Left lung (tissue), 4 donors: ENCODE measurements at regions not wholly inside any gene's neighbourhood (a gene's known extent, or its start where the extent isn't known, plus 50 kb on each side); places are given as distances from the start of the nearest gene placed in this dataset.

Experiments used
- ATAC-seq: fragments of 200-7000 bp; cut with Tn5 transposase; one replicate; pipeline ENCODE4 v1.9.1; 2020; ENCODE audit warnings: moderate library complexity
- DNase-seq, 4 donors: peaks; one replicate each; pipeline ENCODE4 v3.0.0-alpha.2; 2013 to 2020
- H3K27ac ChIP-seq, 2 donors: fragments of 200-600 bp; sonication (generic) in 1 of 2; one replicate each; pipeline versions ENCODE4 v1.5.0 to v1.8.0; 2020 to 2021
- H3K27me3 ChIP-seq, 2 donors: fragments of 200-600 bp; sonication (generic) in 1 of 2; one replicate each; pipeline versions ENCODE4 v1.5.0 to v1.8.0; 2020 to 2021
- H3K36me3 ChIP-seq, 2 donors: fragments of 200-600 bp; sonication (generic) in 1 of 2; one replicate each; pipeline versions ENCODE4 v1.5.0 to v1.8.0; 2020 to 2021
- H3K4me1 ChIP-seq, 2 donors: fragments of 200-600 bp; one replicate each; pipeline ENCODE4 v1.8.0; 2021
- H3K4me3 ChIP-seq, 2 donors: fragments of 200-600 bp; sonication (generic) in 1 of 2; one replicate each; pipeline versions ENCODE4 v1.5.0 to v1.8.0; 2020 to 2021; ENCODE audit warnings: mild to moderate bottlenecking in 1 of 2
- H3K9me3 ChIP-seq, 2 donors: fragments of 200-600 bp; sonication (generic) in 1 of 2; one replicate each; pipeline versions ENCODE4 v1.5.0 to v1.8.0; 2020 to 2021
- intact Hi-C, 2 donors: fragments of 100-400 bp; cut with DNase I; formaldehyde crosslinking; loops; one replicate each; pipeline versions ENCODE4 v1.11.2 to v1.14.2; 2022
- TF ChIP-seq, protein P1 (sequence below), 2 donors: fragments of 200-600 bp; sonication (generic) in 1 of 2; IDR thresholded peaks; one replicate each; pipeline versions ENCODE4 v1.5.0 to v1.8.0; 2021; ENCODE audit warnings: antibody characterized with exemption in 2 of 2
- donor health status: DM: no; HTN: yes; CAD: no.
- donor health status: DM: no; HTN: no; CAD: no.

DNA sequence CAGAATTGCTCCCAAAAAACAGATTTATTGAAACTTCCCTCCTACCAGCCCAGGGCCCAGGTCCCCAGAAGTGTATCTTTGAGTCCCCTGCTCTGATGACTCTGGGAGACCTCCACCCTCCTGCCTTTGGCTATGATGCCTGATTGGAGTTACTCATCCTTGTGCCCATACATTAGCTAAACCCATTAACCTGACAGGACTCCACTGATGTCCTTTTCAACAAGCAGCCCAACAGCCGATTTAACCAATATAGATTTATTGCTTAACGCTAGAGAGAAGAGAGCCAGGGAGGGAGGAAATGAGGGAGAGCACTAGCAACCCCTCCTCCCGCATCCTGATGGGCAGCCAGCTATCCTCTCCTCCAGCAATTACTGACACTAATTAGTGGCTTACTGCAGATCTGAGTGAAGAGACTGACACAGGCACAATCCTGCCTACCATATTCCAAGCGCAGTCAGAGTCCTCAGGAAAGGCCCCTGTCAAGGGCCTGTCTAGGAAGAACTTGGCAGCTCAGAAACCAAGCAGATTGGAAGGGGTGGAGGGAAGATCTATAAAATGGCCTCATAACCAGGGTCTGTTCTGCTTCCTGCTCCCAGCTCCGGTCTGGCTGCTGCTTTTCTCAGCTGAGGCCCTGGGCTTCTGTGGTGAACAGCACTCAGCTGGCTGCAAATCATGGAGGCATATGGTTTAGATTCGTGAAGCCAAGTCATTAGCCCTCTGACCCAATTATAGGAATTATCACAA is 484.5 kb upstream of the DAB1 start:
- no peaks in the 10 kb centered on the region for H3K36me3 ChIP-seq
- H3K4me1 ChIP-seq = no peaks in the 10 kb centered on the region
- H3K27ac ChIP-seq = no peak overlapping the region
- DNase-seq (peak in 2 of 4 donors; percentile 14 to 43), ATAC-seq (no peak)
- TF ChIP-seq, protein P1, sequence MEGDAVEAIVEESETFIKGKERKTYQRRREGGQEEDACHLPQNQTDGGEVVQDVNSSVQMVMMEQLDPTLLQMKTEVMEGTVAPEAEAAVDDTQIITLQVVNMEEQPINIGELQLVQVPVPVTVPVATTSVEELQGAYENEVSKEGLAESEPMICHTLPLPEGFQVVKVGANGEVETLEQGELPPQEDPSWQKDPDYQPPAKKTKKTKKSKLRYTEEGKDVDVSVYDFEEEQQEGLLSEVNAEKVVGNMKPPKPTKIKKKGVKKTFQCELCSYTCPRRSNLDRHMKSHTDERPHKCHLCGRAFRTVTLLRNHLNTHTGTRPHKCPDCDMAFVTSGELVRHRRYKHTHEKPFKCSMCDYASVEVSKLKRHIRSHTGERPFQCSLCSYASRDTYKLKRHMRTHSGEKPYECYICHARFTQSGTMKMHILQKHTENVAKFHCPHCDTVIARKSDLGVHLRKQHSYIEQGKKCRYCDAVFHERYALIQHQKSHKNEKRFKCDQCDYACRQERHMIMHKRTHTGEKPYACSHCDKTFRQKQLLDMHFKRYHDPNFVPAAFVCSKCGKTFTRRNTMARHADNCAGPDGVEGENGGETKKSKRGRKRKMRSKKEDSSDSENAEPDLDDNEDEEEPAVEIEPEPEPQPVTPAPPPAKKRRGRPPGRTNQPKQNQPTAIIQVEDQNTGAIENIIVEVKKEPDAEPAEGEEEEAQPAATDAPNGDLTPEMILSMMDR (IDR thresholded peaks at IDR 0.05) = no peak
- H3K27me3 ChIP-seq = no peaks in the 10 kb centered on the region
- no peak overlapping the region for H3K4me3 ChIP-seq
- H3K9me3 ChIP-seq = no peaks in the 10 kb centered on the region
- intact Hi-C loops = no loop called here

DNA sequence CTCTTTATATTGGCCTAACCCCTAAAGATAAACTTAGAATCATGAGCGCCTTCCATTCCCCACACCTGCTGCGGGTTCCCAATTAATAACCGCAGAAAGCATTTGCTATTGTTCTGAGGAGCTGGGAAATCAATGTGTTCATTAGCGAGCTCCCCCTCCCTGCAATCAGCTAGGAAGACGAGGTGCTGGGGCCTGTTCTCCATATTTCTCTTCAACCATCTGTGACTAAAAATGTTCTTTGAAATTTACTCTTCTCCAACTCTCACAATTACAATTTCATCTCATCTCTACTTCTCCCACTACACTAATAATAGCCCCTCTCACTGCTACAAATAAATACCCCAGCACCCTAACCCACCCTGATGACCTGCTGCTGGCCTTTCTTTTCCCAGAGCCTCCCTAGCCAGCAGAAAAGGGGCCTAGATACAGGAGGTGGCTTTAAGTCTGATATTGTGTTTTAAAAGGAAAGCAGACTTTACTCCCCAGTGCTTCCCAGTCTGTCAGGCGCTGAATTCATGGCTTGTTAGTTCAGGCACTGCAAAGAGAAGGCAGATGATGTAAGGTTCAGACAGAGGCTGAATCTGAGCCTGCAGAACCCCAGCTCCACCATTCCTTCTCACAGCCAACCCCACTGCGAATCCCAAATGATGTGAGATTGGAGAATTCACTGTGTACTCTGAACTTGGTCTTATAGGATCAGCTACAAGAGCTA is 477.5 kb upstream of the DAB1 start:
- DNase-seq (no peak), ATAC-seq (no peak)
- TF ChIP-seq, protein P1 (IDR thresholded peaks at IDR 0.05) = no peak
- Histone ChIP-seq H3K36me3 (no peaks in the 10 kb centered on the region), H3K27ac (no peak overlapping the region), H3K4me3 (no peak overlapping the region), H3K27me3 (no peaks in the 10 kb centered on the region), H3K9me3 (no peaks in the 10 kb centered on the region), H3K4me1 (no peaks in the 10 kb centered on the region)
- intact Hi-C loops = no loop called here

DNA sequence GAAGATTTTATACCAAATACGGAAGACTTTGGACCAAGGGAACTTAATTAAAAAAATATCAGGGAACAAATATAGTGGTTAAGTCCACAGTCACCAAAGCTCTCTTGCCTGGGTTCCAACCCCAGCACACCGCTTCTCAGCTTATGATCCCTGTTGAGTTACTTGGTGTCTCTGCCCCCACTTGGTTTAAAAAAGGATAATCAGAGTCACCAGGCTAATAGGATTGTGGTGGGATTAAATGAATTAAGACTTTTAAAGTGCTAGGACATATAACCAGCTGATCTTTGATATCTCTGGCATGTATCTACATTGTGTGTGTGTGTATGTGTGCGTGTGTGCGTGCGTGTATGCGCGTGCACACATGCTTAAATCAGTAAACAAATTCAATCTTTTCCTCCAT is 474.7 kb upstream of the DAB1 start:
- intact Hi-C loops = no loop called here

GRCh38 chr1:57897581-57897980 is 473.7 kb upstream of the DAB1 start:
- TF ChIP-seq, protein P1 (IDR thresholded peaks at IDR 0.05) = no peak
- Histone ChIP-seq H3K36me3 (no peaks in the 10 kb centered on the region), H3K9me3 (no peaks in the 10 kb centered on the region), H3K4me3 (no peak overlapping the region), H3K4me1 (no peaks in the 10 kb centered on the region), H3K27ac (no peak overlapping the region), H3K27me3 (no peaks in the 10 kb centered on the region)
- no peak for DNase-seq
- no peak for ATAC-seq
- intact Hi-C loops = no loop called here

More for the DNA sequence above, 474.7 kb upstream of the DAB1 start:
- no peak overlapping the region for H3K27ac ChIP-seq
- H3K27me3 ChIP-seq = no peaks in the 10 kb centered on the region
- no peaks in the 10 kb centered on the region for H3K4me1 ChIP-seq
- H3K9me3 ChIP-seq = no peaks in the 10 kb centered on the region
- no peak overlapping the region for H3K4me3 ChIP-seq
- no peak for ATAC-seq
- TF ChIP-seq, protein P1 (IDR thresholded peaks at IDR 0.05) = no peak
- no peaks in the 10 kb centered on the region for H3K36me3 ChIP-seq
- no peak for DNase-seq

GRCh38 chr1:57894315-57894714 is 470.5 kb upstream of the DAB1 start:
- Histone ChIP-seq H3K9me3 (no peaks in the 10 kb centered on the region), H3K27ac (no peak overlapping the region), H3K27me3 (no peaks in the 10 kb centered on the region), H3K4me1 (no peaks in the 10 kb centered on the region), H3K36me3 (no peaks in the 10 kb centered on the region), H3K4me3 (no peak overlapping the region)
- DNase-seq (no peak), ATAC-seq (no peak)
- intact Hi-C loops = no loop called here
- TF ChIP-seq, protein P1 (IDR thresholded peaks at IDR 0.05) = no peak
